SK-N-SH (cell line): ENCODE measurements at regions not wholly inside any gene's neighbourhood (a gene's known extent, or its start where the extent isn't known, plus 50 kb on each side); places are given as distances from the start of the nearest gene placed in this dataset.

ENCODE experiments used
- CTCF ChIA-PET: fragments of 300-600, 350-600 bp; formaldehyde crosslinking; extraction: SDS; loops from one replicate; lab custom pipeline; 2021; lab: Yijun Ruan, JAX
- POLR2A ChIA-PET: fragments of 350-600 bp; sonication (Branson Sonifier 250); formaldehyde crosslinking; extraction: SDS; loops from one replicate; lab custom pipeline; 2020; ENCODE audit warnings: antibody characterized with exemption, inconsistent platforms; lab: Yijun Ruan, JAX
- DNase-seq: peaks from one replicate; pipeline ENCODE4 v3.0.0; 2012
- H2AFZ ChIP-seq: fragments of 200-600 bp; sonication (generic); 2 replicates; pipeline ENCODE4 v1.8.1; 2016; ENCODE audit warnings: antibody characterized with exemption, mild to moderate bottlenecking, low read depth
- H3F3A ChIP-seq: fragments of 200-600 bp; sonication (generic); replicated peaks from 2 replicates; pipeline ENCODE3; 2016; ENCODE audit warnings: antibody characterized with exemption, mild to moderate bottlenecking; ENCODE audit not compliant: insufficient read depth
- H3K27ac ChIP-seq, 2 experiments: fragments of 200-500 bp in 1 of 2; fragments of 200-600 bp in 1 of 2; sonication (Bioruptor generic) in 1 of 2; sonication (generic), shearing (Covaris generic) in 1 of 2; 2 replicates each; pipeline versions ENCODE4 v1.5.1 to v1.6.1; 2014 to 2016; ENCODE audit warnings: low read depth in 2 of 2, inconsistent platforms in 1 of 2, low read length in 1 of 2, mild to moderate bottlenecking in 1 of 2, mixed read lengths in 1 of 2
- H3K27me3 ChIP-seq: fragments of 200-600 bp; sonication (generic), shearing (Covaris generic); 2 replicates; pipeline ENCODE4 v1.6.1; 2016; ENCODE audit warnings: mixed run types; ENCODE audit not compliant: insufficient read depth
- H3K36me3 ChIP-seq, 2 experiments: fragments of 200-500 bp in 1 of 2; fragments of 200-600 bp in 1 of 2; sonication (Bioruptor generic) in 1 of 2; sonication (generic) in 1 of 2; replicated peaks in 1 of 2; 2 replicates each; pipeline versions ENCODE3 to v1.5.1; 2014 to 2016; ENCODE audit warnings: low read length in 1 of 2, mild to moderate bottlenecking in 1 of 2; ENCODE audit not compliant: insufficient read depth in 2 of 2, control insufficient read depth in 1 of 2
- H3K4me1 ChIP-seq, 2 experiments: fragments of 200-500 bp in 1 of 2; fragments of 200-600 bp in 1 of 2; sonication (Bioruptor generic) in 1 of 2; sonication (generic), shearing (Covaris generic) in 1 of 2; 2 replicates each; pipeline versions ENCODE4 v1.5.1 to v1.6.1; 2014 to 2016; ENCODE audit warnings: low read depth in 1 of 2, low read length in 1 of 2, mixed run types in 1 of 2; ENCODE audit not compliant: insufficient read depth in 2 of 2, control insufficient read depth in 1 of 2
- H3K4me2 ChIP-seq: fragments of 200-600 bp; sonication (generic), shearing (Covaris generic); 2 replicates; pipeline ENCODE4 v1.6.1; 2017; ENCODE audit warnings: mixed run types
- H3K4me3 ChIP-seq, 2 experiments: fragments of 200-500 bp in 1 of 2; fragments of 200-600 bp in 1 of 2; sonication (Bioruptor generic) in 1 of 2; sonication (generic), shearing (Covaris generic) in 1 of 2; 2 replicates each; pipeline versions ENCODE4 v1.5.1 to v1.8.1; 2014 to 2016; ENCODE audit warnings: low read depth in 2 of 2, inconsistent platforms in 1 of 2, low read length in 1 of 2, mild to moderate bottlenecking in 1 of 2, mixed read lengths in 1 of 2, moderate library complexity in 1 of 2
- H3K79me2 ChIP-seq: fragments of 200-600 bp; sonication (generic); 2 replicates; pipeline ENCODE4 v1.8.1; 2017; ENCODE audit warnings: mild to moderate bottlenecking; ENCODE audit not compliant: insufficient read depth
- H3K9ac ChIP-seq: fragments of 200-600 bp; sonication (generic); 2 replicates; pipeline ENCODE4 v1.6.1; 2017; ENCODE audit warnings: mixed run types
- H3K9me2 ChIP-seq: fragments of 200-600 bp; sonication (generic); 2 replicates; pipeline ENCODE4 v1.6.1; 2017; ENCODE audit warnings: mixed run types
- H3K9me3 ChIP-seq: fragments of 200-600 bp; sonication (generic); 2 replicates; pipeline ENCODE4 v1.6.1; 2017; ENCODE audit warnings: mixed run types, mild to moderate bottlenecking, moderate library complexity
- H4K20me1 ChIP-seq: fragments of 200-600 bp; sonication (generic); 2 replicates; pipeline ENCODE4 v1.6.1; 2017; ENCODE audit warnings: mild to moderate bottlenecking, mixed run types; ENCODE audit not compliant: insufficient read depth
- CHD2 ChIP-seq: fragments of 150-350 bp; IDR thresholded peaks from 2 replicates; pipeline ENCODE4 v1.6.1; 2018; ENCODE audit warnings: low read length; ENCODE audit not compliant: partially characterized antibody
- GATA2 ChIP-seq: sonication (generic); formaldehyde crosslinking; IDR thresholded peaks from 2 replicates; pipeline ENCODE4 v1.5.0; 2020; ENCODE audit warnings: mild to moderate bottlenecking, missing genetic modification reagents
- JUND ChIP-seq: IDR thresholded peaks from 2 replicates; pipeline ENCODE4 v1.4.0; 2012
- MEF2A ChIP-seq: IDR thresholded peaks from 2 replicates; pipeline ENCODE4 v1.4.0; 2012; ENCODE audit warnings: low read depth, borderline replicate concordance
- MXI1 ChIP-seq: IDR thresholded peaks from 2 replicates; pipeline ENCODE4 v1.6.1; 2012; ENCODE audit warnings: mild to moderate bottlenecking, low read depth, low read length, improper control_type of control experiment
- NRF1 ChIP-seq: IDR thresholded peaks from 2 replicates; pipeline ENCODE4 v1.6.1; 2012; ENCODE audit warnings: low read depth, mild to moderate bottlenecking, low read length
- POLR2AphosphoS5 ChIP-seq: IDR thresholded peaks from 2 replicates; pipeline ENCODE4 v1.6.1; 2012; ENCODE audit warnings: low read depth, low read length
- RAD21 ChIP-seq: IDR thresholded peaks from 2 replicates; pipeline ENCODE4 v1.6.1; 2012; ENCODE audit warnings: mild to moderate bottlenecking, low read length
- SIN3A ChIP-seq: IDR thresholded peaks from 2 replicates; pipeline ENCODE4 v1.6.1; 2012; ENCODE audit warnings: low read depth, mild to moderate bottlenecking, low read length, moderate library complexity, borderline replicate concordance
- TCF12 ChIP-seq: IDR thresholded peaks from 2 replicates; pipeline ENCODE4 v1.4.0; 2012
- TEAD4 ChIP-seq: IDR thresholded peaks from 2 replicates; pipeline ENCODE4 v1.4.0; 2012; ENCODE audit warnings: mild to moderate bottlenecking, borderline replicate concordance; ENCODE audit not compliant: insufficient read depth
- YY1 ChIP-seq: IDR thresholded peaks from 2 replicates; pipeline ENCODE4 v1.4.0; 2012; ENCODE audit warnings: low read depth, mild to moderate bottlenecking
- WGBS: methylation state at CpG from one replicate; pipeline ENCODE4 v1.1.6; 2017; ENCODE audit warnings: low lambda C conversion rate; 5-methylcytosine and 5-hydroxymethylcytosine counted together
- TF ChIP-seq, protein P1 (sequence below): IDR thresholded peaks from 2 replicates; pipeline ENCODE4 v1.6.1; 2012; ENCODE audit warnings: mild to moderate bottlenecking, low read depth, low read length, moderate library complexity
- TF ChIP-seq, protein P2 (sequence below): IDR thresholded peaks from 2 replicates; pipeline ENCODE4 v1.4.0; 2012; ENCODE audit warnings: low read depth
- TF ChIP-seq, protein P3 (sequence below): fragments of 200-600 bp; sonication (generic); IDR thresholded peaks from 2 replicates; pipeline ENCODE4 v1.6.1; 2017; ENCODE audit warnings: antibody characterized with exemption, mild to moderate bottlenecking, moderate library complexity
- TF ChIP-seq, protein P4 (sequence below): IDR thresholded peaks from 2 replicates; pipeline ENCODE4 v1.4.0; 2012; ENCODE audit warnings: low read depth, borderline replicate concordance

DNA sequence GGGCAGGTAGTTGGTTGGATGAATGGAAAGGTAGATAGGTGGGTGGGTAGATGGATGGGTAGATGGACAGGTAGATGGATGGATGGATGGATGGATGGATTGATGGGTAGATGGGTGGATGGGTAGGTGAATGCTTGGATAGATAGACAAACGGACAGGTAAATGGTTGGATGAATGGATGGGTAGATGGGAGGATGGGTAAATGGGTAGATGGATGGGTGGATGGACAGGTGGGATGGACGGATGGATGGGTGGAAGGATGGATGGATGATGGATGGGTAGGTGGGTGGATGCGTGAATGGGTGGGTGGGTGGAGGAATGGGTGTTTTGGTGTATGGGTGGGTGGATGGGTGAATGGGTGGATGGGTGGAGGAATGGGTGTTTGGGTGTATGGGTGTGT, 50.1 kb upstream of the ASAP2 start:
- H3K9ac ChIP-seq = no peak overlapping the region
- no peaks in the 10 kb centered on the region for H3K9me2 ChIP-seq
- H3K4me2 ChIP-seq = no peak overlapping the region
- TF ChIP-seq RAD21 (no peak), POLR2AphosphoS5 (no peak), TCF12 (no peak), CHD2 (no peak), MEF2A (no peak), GATA2 (CRISPR knock-in tag) (no peak), TEAD4 (no peak), JUND (no peak), SIN3A (no peak), YY1 (no peak), NRF1 (no peak), MXI1 (no peak)
- TF ChIP-seq, protein P1, sequence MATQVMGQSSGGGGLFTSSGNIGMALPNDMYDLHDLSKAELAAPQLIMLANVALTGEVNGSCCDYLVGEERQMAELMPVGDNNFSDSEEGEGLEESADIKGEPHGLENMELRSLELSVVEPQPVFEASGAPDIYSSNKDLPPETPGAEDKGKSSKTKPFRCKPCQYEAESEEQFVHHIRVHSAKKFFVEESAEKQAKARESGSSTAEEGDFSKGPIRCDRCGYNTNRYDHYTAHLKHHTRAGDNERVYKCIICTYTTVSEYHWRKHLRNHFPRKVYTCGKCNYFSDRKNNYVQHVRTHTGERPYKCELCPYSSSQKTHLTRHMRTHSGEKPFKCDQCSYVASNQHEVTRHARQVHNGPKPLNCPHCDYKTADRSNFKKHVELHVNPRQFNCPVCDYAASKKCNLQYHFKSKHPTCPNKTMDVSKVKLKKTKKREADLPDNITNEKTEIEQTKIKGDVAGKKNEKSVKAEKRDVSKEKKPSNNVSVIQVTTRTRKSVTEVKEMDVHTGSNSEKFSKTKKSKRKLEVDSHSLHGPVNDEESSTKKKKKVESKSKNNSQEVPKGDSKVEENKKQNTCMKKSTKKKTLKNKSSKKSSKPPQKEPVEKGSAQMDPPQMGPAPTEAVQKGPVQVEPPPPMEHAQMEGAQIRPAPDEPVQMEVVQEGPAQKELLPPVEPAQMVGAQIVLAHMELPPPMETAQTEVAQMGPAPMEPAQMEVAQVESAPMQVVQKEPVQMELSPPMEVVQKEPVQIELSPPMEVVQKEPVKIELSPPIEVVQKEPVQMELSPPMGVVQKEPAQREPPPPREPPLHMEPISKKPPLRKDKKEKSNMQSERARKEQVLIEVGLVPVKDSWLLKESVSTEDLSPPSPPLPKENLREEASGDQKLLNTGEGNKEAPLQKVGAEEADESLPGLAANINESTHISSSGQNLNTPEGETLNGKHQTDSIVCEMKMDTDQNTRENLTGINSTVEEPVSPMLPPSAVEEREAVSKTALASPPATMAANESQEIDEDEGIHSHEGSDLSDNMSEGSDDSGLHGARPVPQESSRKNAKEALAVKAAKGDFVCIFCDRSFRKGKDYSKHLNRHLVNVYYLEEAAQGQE = no peak
- TF ChIP-seq, protein P2, sequence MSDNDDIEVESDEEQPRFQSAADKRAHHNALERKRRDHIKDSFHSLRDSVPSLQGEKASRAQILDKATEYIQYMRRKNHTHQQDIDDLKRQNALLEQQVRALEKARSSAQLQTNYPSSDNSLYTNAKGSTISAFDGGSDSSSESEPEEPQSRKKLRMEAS = no peak
- TF ChIP-seq, protein P3, sequence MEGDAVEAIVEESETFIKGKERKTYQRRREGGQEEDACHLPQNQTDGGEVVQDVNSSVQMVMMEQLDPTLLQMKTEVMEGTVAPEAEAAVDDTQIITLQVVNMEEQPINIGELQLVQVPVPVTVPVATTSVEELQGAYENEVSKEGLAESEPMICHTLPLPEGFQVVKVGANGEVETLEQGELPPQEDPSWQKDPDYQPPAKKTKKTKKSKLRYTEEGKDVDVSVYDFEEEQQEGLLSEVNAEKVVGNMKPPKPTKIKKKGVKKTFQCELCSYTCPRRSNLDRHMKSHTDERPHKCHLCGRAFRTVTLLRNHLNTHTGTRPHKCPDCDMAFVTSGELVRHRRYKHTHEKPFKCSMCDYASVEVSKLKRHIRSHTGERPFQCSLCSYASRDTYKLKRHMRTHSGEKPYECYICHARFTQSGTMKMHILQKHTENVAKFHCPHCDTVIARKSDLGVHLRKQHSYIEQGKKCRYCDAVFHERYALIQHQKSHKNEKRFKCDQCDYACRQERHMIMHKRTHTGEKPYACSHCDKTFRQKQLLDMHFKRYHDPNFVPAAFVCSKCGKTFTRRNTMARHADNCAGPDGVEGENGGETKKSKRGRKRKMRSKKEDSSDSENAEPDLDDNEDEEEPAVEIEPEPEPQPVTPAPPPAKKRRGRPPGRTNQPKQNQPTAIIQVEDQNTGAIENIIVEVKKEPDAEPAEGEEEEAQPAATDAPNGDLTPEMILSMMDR = no peak
- TF ChIP-seq, protein P4, sequence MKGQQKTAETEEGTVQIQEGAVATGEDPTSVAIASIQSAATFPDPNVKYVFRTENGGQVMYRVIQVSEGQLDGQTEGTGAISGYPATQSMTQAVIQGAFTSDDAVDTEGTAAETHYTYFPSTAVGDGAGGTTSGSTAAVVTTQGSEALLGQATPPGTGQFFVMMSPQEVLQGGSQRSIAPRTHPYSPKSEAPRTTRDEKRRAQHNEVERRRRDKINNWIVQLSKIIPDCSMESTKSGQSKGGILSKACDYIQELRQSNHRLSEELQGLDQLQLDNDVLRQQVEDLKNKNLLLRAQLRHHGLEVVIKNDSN = no peak
- no peak for DNase-seq
- no peak overlapping the region for H3K27ac ChIP-seq
- POLR2A ChIA-PET = no interaction called here
- H2AFZ ChIP-seq = no peak overlapping the region
- CTCF ChIA-PET = interaction anchor here (0.8 to 4.0 kb wide), 2 partner anchors 9 to 17 kb away, joined by 4 to 16 read pairs; no protein-coding TSS in a partner anchor
- no peaks in the 10 kb centered on the region for H3K9me3 ChIP-seq
- H3K27me3 ChIP-seq = no peaks in the 10 kb centered on the region
- 76% methylated on average over 3 of the region's 3 CpGs for WGBS
- H3K36me3 ChIP-seq = no peaks in the 10 kb centered on the region
- H3K79me2 ChIP-seq = no peaks in the 10 kb centered on the region
- H4K20me1 ChIP-seq = no peaks in the 10 kb centered on the region
- H3K4me3 ChIP-seq = no peak overlapping the region
- peaks cover 4% of the 10 kb centered on the region for H3F3A ChIP-seq
- H3K4me1 ChIP-seq = no peaks in the 10 kb centered on the region; a peak in 1 of 4 replicates
